SKM-1 treated with dmso at 0.1 percent for 144 hours (cell line): ENCODE measurements at regions not wholly inside any gene's neighbourhood (a gene's known extent, or its start where the extent isn't known, plus 50 kb on each side); places are given as distances from the start of the nearest gene placed in this dataset.

Experiments
- DNase-seq: peaks from one replicate; lab custom pipeline; 2025; ENCODE audit not compliant: unreplicated experiment; lab: John Stamatoyannopoulos, UW

- DNase-seq = no peak
Observed at GRCh38 chr1:55955016-55955621, 624.2 kb downstream of the PLPP3 start.

DNA sequence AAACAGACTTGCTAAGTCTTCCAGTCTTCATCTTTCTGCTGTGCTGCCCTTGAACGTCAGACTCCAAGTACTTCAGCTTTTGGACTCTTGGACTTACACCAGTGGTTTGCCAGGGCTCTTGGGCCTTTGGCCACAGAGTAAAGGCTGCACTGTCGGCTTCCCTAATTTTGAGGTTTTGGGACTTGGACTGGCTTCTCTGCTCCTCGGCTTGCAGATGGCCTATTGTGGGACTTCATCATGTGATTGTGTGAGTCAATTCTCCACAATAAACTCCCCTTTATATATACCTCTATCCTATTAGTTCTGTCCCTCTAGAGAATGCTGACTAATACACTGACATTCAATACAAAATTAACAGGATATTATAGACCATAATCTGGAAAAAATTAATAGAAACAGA lies 628.1 kb downstream of the PLPP3 start:
- DNase-seq = no peak

GRCh38 chr1:55947446-55947845 lies 631.9 kb downstream of the PLPP3 start:
- DNase-seq = no peak

DNA sequence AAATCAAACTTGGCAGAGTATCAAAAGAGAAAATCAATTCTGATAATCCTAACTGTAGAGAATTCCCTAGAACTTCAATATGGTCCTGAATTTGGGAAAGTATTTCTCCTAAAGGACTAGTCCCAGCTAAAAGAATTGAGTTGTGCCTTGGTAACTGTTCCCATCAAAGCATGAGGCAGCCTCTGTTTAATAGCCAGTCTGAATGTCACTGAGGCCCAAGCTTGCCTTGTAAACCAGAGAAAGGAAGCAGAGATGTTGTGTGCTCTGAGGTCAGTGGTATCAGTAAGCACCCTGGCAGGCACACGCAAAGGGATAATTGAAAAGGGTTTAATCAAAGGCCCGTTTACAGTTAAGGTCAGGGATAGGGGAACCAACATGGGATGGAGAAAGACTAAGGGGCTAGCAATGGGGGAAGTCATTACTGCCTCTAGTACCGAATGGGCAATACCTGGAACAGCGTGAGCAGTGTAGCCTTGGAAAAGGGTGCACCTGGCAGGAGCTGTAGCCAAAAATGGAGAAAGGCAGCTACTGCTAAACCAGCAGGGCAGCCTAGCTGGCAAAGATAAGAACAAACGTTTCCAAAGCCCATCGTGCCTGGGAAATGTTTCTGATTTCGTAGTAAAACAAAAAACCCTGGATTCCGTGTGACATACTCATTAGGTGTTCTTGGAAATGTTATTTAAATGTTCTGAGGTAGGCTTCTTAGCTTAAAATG lies 635.5 kb downstream of the PLPP3 start:
- no peak for DNase-seq

DNA sequence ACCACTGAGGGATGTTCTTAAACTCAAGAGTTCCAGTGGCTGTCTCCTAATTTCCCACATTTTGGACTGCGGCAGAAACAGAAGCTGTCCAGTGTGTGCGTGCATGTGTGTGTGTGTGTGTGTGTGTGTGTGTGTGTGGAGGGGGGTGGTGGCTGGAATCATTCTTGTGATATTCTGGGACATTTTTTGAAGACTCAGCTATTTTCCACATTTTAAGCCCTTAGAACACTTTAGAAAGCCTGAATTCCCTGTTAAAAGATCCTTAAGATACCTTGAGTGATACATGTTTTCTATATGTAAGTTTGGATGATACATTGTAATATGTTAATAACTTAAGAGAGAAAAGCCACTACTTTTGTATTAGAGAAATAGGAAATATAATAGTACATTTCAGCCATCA lies 636.4 kb downstream of the PLPP3 start:
- DNase-seq = no peak

DNA sequence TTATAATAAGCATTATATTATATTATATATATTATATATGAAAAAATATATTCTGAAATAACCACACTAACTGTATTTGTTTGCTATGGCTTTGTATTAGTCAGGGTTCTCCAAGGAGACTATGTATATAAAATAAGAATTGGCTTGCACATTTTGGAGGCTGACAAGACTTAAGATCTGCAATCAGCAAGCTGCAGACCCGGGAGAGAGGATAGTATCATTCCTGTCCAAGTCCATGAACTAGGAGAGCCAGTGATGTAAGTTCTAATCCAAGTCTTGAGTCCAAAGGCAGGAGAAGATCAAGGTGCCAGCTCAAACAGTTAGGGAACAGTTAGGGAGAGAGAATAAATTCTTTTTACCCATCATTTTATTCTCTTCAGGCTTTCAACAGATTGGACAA lies 639.5 kb downstream of the PLPP3 start:
- no peak for DNase-seq

- no peak for DNase-seq
Observed at GRCh38 chr1:55938861-55939260, 640.5 kb downstream of the PLPP3 start.

DNA sequence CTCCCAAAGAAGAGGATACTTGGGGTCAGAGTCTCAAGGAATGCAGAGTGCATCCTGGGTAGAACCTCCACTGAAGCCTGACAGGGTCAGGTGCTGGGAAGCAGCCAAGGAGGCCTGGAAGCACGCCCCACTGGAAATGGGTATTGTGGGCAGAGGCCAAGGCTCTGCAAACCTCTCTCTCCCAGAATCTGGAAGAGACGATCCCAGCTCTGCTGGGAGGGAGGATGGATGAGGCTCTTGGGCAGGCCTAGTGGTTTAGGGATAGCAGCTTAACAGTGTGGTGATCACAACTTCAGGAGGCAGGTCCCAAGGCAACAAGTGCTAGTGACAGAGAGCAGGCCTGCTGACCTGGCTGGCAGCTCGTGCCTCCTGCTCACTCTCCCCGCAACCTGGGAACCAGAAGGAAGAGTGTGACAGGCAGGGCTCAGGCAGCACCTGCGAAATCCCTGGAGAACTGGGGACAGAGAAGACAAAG lies 641.0 kb downstream of the PLPP3 start:
- no peak for DNase-seq

GRCh38 chr1:55937840-55938375 lies 641.5 kb downstream of the PLPP3 start:
- no peak for DNase-seq

GRCh38 chr1:55935236-55935635 lies 644.1 kb downstream of the PLPP3 start:
- DNase-seq = no peak

DNA sequence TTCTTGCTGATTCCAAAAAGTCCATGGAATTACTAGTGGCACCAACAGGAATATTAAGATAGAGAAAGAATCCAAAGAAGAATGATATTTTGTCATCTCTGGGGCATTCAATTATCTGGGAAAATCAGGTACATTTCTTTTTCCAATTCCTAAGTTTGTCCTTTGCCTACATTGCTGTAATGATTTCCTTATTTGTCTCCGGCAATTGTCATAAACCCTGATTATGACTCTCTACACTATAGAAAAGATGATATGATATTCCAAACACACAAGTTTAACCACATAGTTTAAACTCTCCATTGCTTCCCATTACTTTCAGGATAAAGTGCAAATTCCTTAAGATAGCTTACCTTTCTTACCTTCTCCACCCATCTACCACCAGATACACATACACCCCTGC lies 647.0 kb downstream of the PLPP3 start:
- DNase-seq = no peak

DNA sequence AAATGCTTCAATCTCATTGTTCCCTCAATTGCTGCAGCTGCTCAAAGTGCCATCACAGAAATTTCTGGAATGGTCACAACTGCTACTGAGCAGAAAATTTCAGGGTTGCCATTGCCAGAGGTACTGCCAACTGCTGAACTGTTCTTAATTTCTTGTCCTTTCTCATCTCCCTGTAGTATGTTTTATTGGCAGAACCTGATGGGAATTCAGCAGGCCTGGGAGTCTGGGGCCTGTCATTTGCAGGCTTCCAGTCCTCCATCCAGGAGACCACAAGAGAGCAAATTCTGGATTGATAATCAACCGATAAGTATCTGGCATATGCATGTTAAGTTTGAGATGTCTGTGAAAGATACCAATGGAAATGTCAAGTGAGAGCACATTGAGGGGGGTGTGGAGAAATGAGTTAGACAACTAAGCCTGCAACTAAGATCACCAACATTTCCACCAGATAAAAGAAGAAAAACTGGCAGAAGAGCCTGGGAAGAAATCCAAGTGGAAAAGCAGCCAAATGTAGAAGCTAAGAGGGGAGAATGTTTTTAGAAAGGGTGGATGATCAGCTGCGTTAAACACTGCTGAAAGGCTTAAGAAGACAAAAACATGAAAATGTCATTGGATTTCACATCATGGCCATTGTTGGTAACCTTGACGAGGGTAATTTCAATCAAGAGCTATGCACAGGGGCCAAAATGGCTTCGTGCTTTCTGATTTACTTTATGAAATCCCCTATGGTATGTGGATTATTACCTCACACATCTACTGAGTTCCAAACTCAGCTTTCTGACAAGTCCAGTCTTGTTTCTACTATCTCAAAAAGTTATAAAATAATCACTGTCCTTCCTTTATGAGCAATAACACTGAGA lies 648.1 kb downstream of the PLPP3 start:
- no peak for DNase-seq

- DNase-seq = no peak
Observed at GRCh38 chr1:55929652-55930051, 649.7 kb downstream of the PLPP3 start.

GRCh38 chr1:55928576-55928975 lies 650.8 kb downstream of the PLPP3 start:
- DNase-seq = no peak

- DNase-seq = no peak
Observed at GRCh38 chr1:55927702-55928290, 651.6 kb downstream of the PLPP3 start.

DNA sequence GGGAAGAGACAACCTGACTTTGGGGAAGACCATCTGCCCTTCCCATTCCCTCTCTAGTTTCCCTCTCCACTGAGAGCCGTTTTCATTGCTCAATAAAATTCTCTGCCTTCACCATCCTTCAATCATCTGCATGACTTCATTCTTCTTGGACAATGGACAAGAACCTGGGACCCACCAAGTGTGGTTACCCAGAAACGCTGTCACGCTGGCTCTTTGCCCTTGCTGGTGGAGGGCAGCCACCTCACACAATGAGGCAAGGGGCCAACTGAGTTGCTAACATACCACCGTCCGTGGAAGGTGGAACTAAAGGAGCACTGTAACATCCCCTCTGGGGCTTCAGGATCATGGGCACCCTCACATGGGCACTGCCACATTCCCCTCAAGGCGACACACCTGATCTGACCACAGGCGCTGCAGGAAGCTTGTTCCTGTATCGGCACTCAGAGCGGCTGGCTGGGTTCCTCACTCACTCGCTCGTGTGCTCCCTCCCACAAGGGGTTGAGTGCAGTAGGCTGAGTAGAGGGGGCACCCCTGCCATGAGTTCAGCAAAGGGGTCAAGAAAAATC lies 652.4 kb downstream of the PLPP3 start:
- no peak for DNase-seq

DNA sequence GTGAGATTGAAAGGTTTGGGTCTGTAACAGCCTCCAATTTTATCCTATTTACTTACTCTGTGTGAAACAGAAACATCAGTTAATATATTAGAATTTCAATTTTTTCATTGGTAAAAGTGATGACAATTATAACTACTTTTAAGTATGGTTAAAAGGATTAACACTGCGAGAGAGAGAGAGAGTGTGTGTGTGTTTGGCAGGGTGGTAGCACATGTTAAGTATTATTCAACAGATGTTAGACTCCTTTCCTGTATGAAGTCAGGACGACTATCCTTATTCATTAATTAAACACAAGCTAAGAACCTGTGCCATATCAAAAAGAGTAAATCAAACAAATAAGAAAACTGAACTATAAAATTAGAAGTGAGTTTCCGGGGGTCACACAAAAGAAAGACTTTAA lies 662.5 kb downstream of the PLPP3 start:
- DNase-seq = no peak

GRCh38 chr1:55916481-55916880 lies 662.9 kb downstream of the PLPP3 start:
- DNase-seq = no peak

DNA sequence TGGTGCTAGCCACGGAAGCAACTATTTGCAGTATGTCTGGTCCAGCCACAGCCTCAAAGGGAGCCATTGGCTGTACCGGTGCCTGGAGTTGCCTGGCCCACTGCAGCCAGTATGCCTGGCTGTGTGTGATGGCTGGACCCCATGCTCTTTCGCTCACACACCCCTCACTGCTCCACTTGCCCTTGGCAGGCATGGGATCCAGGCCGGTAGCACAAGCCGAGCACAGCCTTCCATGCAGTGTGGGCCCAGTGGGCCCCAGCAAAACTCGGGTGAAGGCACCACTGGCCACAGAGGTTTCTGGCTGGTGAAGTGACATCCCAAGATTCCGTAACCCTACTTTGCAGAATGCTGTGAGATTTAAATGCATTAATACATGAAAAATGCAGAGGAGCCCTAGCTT lies 665.8 kb downstream of the PLPP3 start:
- no peak for DNase-seq

DNA sequence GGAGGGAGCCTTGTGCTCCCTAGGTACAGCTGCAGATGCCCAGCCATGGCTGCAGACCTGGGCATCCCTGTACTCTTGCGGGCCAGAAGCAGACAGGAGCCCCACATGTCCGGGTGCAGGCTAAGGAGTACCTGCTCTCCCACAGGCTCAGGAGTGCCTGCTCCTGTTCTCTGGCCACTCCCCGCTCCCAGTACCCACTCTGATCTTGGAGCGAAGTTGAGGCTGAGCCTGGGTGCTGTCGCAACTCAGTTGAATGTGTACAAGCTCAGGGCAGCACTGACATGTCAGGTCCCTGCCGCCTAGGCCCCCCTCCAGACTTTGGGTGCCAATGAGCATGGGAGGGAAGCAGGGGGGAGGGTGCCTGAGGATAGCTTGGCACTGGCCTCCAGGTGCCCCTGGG lies 666.9 kb downstream of the PLPP3 start:
- no peak for DNase-seq

DNA sequence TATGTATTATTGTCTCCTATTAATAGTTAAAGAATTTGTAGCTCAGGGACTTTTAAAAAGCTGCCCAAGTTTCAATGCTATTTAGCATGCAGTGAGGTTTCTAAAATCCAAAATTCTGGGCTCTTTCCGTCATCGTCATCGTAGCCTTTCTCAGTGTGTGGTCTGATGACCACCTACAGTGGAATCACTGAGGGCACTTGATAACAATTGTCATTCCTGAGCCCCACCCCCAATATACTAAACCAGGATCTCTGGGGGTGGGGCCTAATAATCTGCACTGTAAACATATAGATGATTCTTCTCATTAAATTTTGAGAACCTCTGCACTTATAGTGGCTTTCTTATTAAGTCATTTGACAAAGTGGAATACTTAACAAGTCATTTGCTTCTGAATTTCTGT lies 674.8 kb downstream of the PLPP3 start:
- no peak for DNase-seq
